HuH-7 (cell line): ENCODE measurements at regions not wholly inside any gene's neighbourhood (a gene's known extent, or its start where the extent isn't known, plus 50 kb on each side); places are given as distances from the start of the nearest gene placed in this dataset.
"Not testable (repeated sequence)": the region's sequence is repeated elsewhere in the genome, so short reads cannot be mapped to it uniquely, and the experiment has no call there.

ENCODE experiments used
- DNase-seq: peaks from one replicate; pipeline ENCODE4 v3.0.0; 2011; ENCODE audit warnings: low spot score

DNA sequence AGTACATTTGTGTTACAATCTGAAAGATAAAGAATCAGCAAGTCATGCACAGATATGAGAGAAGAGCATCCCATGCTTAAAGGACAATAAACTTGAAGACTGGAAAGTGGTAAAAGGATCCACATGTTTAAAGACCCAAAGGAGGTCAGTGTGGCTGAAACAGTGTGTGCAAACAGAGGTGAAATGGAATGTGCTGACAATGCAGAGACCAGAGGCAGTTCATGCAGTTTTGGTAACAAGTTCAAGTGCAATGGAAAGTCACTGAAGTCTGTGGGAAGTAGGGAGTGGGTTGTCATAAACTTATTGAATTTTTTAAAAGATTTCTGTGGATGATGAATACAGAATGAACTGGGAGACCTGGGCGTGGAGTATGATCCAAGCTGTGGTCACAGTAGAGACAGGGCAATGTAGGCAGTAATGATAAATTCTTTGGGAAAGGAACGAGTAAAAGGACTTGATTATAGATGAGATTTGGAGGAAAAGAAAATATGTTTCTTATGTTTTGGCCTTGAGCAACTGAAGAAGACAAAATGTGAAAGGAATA is 408.0 kb downstream of the HGF start:
- DNase-seq: no peak

DNA sequence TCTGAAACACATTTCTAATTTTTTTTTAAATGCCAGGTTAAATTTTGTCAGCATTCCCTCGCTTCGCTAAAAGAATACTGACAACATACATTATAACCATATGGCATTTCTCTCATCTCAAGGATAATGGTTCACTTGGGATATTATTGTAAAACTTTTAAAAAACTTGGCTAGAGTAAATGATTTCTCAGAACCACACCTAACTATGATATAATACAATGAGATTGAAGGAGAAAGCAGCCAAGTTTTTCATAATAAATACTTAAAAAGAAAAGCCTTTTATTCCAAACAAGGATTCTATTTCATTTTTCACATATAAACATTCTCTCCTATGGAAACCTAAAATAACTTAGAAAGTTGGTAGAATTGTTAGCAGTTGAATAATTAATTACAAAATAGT is 413.9 kb downstream of the HGF start:
- no peak for DNase-seq

DNA sequence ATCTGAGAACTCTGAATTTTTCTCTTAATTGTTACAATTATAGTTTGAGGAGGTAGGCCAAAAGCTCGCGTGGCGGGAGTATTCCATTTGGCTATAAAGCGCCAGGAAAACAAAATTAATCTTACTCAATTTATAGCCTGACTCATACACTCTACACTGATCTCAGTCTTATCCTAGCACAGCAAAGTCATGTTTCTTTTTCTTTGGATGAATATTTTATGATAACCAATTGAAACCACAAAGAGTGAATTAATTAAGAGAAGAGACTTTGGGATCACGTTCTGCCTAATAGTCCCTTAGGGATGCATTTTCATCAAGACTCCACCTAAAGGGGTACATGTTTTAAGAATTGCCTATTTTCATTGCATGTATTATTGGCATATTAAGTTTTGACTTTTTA is 420.8 kb downstream of the HGF start:
- no peak for DNase-seq

DNA sequence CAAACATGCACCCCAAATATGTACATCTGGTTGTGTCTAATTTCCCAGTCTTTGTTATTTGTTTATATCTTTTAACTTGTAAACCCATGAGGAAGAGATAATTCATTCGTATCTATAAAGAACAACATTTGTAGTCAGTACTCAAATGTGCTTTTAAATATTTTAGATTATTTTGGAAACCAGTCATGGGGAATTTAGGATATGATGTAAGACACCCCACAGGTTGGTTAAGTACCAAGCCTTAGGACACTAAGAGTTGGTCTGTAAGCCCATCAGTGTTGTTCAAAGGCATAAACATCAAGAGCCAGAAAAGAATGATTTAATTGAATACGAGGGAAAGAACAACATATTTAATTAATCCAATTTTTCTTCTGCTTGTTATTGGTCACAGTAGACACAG is 421.1 kb upstream of the SEMA3C start:
- no peak for DNase-seq

DNA sequence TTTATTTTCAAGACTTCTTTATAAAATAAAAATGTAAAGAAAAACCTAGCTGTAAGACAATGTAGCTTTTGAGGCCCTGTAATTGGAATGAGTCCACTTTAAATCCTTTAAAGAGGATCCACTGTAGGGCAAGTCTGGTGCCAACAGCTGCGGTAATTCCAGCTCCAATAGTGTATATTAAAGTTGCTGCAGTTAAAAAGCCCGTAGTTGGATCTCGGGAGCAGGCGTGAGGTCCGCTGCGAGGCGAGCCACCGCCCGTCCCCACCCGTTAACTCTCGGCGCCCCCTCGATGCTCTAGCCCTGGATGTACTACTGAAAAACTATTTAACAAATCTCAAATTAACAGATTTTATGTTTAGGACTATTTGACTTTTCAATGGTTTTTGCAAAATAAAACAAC is 414.7 kb upstream of the SEMA3C start:
- DNase-seq: no peak

DNA sequence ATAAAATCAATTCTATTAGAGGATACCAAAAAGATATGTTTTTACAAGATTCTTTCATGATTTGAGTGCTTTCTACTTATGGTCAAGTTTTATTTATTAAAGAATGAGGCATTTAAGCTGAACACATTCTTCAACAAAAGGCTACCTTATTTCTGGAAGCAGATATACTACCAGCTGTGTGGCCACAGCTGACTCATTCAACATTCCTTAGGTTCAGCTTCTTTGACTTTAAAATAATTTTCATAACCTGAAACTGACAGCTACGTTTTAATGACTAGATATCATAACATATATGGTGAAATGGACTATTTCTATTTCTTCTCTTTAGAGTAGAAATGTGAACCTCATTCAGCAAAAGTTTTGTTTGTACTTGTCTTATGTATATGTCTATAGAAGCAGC is 414.2 kb upstream of the SEMA3C start:
- no peak for DNase-seq

DNA sequence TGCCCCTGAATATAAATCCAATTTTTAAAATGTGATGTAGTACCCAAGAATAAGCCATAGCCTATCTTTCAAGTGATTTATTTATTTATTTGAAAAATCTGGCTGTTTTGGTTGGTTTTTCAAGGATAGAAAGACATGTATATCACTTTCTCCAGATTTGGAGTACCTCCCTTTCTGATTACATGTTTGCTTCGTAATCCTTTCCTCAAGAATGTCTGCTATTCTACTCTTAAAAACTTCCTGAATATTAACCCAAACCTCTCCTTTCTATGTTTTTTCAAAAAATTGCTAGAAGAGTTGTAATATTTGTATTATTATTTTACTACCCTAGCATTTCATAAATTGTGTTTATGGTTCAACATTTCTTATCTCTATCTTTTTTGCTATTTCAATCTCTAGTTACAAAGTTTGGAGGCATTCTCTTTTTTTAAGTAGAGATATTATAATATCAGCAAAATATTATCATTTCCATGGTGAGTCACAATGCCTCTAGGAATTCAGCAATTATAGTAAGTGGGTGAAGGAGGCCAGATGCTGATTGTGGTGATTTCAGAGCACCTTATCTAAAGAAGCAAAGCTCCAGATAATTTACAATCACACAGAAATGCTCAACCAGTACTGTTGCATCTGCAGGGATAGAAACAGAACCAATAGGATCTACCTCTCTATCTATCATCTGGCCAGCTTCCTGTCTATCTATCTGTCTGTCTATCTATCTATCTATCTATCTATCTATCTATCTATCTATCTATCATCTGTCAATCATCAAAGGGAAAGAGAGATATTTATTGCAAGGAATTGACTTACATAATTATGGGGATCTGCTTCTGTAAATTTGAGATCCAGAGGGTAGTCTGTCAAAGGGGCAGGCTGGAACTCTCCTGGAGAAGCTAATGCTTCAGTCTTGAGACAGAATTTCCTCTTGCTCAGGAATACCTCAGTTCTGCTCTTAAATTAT is 412.5 kb upstream of the SEMA3C start:
- DNase-seq: no peak

DNA sequence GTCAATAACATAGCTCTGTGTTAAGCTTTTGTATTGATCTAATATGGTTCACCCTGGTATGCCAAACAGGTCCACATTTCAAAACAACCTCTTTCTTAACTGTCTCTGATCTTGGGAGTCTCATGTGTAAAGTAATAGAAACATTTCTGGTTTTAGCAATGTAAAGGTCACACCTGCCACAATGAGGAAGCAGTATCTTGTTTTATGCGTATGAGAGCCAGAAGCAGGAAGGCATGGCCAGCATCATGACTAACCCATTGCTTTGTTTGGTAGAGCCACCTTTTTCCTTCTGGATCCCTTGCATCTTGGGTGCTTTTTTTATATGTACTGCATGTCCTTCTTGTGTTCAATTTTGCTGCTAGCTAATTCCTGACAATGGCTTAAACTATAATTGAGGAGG is 411.3 kb upstream of the SEMA3C start:
- no peak for DNase-seq

DNA sequence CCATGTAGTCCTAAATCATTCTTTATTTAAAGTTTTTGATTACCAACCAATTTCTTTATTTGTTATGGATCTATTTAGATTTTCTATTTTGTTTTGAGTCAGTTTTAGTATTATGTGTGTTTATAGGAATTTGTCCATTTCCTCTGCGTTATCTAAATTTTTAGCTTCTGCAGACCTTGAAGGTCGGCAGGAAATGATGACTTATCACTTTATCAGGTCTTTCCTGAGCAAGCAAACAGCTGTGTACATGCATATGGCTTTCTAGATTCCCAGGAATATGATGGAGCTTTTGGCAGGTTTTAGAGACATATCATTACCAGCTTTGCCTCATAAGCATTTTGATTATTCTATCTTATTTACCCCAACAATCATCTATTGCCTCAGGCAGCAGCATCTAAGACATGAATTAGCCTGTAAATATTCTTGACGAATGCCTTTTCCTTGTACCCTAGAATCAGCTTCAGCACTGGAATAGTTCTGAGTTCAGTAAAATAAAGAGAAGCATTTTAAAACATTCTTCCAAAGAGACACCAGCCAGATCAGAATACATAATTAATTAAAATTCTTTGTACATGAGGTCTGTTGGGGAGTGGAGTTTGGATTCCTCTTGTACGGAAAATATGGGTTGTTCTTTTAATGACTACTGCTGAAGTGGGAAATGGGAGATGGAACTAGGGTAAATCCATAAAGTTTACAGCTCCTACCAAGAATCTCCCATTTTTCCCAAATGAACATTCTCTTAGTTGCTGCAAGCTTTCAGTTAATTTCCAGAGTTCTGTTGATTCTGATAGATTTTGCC is 408.8 kb upstream of the SEMA3C start:
- no peak for DNase-seq

DNA sequence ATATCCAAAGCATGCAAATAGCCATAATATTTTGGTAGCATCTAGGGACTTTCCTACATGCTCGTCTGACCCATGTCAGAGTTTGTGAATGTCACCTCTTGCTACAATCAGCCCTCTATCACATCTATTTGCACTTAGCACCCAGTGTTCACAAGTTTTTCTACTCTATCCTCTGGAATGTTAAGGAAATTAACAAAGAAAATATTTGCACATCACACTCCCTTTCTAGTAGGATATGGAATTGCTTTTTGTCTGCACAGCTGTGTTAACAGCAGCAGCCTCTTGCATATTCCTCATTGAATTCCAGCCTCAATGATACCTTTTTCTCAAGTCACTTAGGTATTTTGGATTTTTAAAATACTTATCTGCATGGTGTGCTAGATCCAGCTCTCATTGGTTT is 403.1 kb upstream of the SEMA3C start:
- no peak for DNase-seq

DNA sequence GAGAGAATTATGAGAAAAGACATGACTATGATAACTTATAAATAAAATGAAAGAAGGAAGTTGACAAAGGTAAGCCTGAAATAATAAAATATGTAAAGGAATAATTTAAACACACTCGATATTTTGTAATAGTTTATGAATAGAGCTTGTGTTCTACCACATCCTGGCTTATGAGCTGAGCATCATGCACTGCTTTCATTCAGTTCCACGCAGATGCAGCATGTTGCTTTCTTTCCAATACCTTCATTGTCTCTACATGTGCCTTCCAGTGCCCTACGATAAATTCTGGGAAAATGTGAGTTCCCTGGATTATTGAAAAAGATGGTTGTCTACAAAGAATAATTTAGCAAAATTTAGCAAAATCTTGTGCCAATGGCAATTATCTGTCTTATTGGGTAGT is 398.9 kb upstream of the SEMA3C start:
- DNase-seq: no peak

DNA sequence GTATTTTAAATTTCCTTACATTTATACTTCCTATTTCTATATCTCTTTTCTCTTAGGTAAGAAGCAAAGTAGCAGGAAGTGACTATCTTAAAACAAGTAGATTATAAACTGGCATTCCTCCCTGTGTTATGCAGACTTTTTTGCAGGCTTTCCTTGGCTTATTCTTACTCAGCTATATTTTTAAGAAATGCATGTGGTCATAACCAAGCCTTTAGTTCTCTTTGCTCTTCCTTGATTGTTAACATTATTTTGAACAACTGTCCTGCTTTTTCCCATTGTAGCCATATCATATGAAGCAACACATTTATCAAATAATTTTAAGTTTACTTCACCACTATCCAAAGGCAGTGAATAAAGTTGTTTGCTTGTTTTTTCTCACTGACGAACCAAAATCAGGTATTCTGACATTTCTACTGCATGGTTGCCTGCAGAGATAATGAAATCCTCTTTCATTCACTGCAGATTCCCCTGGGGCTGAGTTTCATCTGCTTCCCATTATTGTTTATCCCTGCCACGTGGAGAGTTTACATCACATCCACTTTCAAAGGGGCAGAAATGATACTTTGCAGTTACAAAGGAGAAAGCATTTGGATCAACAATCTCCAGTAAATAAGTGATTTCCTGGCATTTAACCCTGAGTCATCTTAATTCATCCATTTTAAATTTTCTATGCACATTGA is 389.9 kb upstream of the SEMA3C start:
- no peak for DNase-seq

DNA sequence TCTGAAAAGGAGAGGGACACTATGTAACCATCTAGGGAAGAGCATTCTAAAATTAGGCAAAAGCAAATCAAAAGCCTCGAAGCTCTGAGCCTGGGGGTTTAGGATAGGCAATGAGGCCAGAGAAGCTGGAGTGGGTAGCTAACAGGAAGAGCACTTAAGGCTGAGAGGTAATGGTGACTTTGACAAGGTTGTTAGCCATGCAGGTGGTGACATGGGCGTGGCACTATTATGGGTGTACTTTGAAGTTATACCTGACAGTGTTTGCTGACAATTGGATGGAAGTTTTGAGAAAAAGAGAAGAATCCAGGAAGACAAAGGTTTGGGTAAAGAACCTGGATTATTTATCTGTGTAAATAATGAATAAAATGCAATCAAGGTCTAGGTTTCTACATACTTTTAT is 383.0 kb upstream of the SEMA3C start:
- DNase-seq: no peak

DNA sequence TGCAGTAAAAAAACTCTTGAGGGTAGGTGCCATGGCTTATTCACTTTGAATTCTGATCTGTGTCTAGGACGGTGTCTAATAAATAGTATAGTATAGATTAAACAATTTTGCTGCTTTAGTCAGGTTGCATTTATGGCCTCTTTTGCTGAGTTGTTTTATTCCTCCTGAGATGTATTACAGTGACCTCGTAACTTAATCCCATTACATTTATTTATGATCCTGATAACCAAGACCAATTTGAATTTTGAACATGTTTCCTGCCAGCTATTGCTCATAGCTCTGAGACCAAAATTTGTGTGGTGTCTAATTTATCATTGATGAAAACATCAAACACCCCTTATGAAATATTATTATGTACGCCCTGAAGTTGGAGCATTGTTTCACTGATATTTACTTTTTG is 381.9 kb upstream of the SEMA3C start:
- no peak for DNase-seq

DNA sequence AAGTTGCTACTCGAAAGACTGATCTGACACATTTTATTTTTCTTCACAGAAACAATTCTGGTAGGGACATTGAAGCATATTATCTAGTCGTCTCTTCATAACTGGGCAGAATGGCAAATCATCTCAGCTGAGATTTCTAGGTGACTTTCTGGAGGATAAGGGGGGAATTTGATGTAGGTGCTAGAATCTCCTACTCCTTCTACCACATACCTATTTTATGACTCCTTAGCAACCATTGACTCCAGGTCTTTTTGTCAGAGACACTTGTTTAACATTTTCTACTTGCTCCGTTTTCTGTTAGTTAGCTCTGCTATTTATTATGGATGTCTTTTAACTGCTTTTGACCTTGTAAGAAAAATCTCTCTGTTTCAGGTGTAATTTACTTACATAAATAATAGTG is 380.9 kb upstream of the SEMA3C start:
- DNase-seq: no peak

DNA sequence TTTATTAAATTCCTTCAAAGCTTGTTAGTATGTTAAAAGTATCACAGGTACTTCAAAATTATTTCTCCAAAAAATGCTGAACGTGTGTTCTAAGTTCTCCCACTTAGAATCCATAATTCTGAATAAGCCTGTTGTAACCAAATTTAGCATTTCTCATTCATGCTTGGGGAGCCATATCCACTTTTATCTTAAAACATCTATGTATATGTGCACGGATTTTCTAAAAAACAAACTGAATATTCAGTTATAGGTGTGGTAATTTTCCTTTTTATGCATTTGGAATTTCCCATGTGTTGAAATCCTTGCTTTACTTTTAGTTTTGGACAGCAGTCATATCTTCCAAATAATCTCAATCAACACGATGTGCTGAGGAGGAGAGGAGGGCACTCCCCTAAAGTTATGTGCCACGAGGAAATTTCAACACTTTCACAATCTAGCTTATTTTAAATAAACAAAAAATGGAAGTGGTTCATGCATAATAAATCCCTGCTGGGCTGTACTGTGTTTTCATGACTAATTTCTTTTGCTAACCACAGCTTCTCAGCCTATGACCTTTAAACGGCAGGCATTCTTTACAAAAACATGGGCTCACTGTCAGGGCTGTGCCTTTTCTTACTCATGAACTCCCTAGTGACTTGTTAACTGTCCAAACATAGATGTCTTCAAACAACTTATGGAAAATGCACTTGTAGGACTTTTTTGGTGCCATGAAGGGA is 380.3 kb upstream of the SEMA3C start:
- DNase-seq: peak; percentile 14

DNA sequence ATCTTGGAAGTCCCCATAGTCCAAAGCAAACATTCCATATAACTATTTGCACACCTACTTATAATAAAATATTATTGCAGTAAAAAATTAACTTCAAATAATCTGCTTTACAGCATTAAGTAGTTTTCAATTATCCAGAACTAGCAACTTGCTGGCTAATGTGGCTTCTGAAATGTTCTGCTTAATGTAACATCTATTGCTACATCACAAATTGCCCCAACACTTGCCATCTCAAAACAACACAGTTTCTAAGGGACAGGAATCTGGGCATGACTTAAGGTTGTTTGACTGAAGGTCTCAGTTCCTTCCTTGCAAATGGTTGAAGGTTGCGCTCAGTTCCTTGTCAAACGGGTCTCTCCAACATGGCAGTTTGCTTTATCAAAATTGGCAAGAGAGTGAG is 378.5 kb upstream of the SEMA3C start:
- no peak for DNase-seq

DNA sequence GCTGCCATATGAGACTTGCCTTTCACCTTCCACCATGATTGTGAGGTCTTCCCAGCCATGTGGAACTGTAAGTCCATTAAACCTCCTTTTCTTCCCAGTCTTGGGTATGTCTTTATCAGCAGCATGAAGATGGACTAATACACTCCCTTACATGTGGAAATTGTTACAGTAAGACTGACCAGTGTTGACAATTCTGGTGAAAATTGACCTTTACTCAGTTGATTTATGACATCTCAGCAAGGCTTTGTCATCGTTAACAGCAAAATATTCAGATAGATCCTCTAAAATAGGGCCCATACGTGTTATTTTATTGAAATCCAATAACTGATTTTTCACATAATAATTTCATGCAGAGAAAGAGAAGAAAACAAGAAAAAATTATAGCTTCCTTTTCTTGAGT is 377.9 kb upstream of the SEMA3C start:
- no peak for DNase-seq

DNA sequence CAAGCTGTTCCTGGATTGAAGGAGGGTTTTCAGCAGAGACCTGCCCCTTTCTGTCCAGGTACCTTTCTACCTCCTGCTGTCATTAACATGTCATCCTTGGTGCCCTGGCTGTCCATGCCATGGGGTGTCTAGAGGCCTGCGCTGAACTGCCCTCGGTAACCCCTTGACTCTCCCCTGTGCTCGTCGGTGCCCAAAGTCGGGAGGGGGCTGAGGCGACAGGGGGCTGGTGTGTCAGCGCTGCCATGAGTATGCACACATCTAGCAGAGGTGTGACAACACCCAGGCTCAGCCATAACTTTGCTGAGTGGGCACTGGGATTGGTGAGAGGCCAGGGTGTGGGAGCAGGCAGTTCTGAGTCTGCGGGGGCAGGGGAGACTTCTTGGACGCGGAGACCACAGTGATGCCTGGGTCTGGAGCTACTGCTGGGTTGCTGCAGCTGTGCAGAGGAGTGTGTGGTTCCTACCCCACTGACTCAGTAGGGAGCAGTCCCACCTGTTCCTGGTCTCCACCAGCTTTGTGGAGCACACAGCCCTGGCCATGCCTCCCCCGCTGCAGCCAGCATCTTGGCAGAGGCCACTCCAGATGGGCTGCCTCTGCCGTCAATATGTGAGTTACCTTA is 376.2 kb upstream of the SEMA3C start:
- DNase-seq: no peak

DNA sequence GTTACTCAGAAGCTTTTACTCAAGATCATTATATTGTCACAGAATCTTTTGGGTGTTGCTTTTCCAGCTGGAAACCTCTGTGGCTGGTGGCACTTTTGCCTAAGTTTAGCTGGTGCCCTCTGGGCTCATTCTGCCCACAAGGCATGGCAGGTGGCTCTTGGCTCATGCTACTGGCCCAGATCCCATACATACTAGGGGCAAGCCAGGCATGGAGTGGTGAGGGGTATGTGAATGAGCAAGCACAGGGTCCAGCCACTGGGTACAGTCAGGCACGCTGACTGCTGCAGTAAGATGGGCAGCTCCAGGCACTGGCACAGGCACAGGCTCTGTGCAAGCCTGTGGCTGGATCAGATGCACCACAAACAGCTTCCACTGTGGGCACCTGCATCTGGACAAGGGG is 375.0 kb upstream of the SEMA3C start:
- DNase-seq: no peak

DNA sequence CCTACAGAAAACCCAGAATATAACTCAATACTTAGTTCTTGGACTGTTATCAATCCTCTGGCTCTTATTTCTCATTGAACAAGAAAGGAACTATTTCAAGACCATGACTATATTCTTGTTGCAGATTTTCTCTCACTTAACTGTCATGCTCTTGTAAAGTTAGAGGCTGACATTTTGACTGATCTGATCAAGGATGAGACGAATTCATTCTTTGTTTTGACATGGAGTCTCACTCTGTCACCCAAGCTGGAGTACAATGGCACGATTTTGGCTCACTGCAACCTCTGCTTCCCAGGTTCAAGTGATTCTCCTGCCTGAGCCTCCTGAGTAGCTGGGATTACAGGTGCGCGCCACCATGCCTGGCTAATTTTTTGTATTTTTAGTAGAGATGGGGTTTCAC is 367.9 kb upstream of the SEMA3C start:
- not testable (repeated sequence) for DNase-seq
